Aorta (tissue), 5 donors: ENCODE measurements at regions not wholly inside any gene's neighbourhood (a gene's known extent, or its start where the extent isn't known, plus 50 kb on each side); places are given as distances from the start of the nearest gene placed in this dataset.

ENCODE experiments used
- ATAC-seq: fragments of 200-7000 bp; cut with Tn5 transposase; one replicate; pipeline ENCODE4 v1.9.1; 2022; ENCODE audit warnings: moderate library complexity; ENCODE audit not compliant: low FRiP score
- DNase-seq, 2 donors: peaks; one replicate each; pipeline ENCODE4 v3.0.0-alpha.2; 2020
- H3K27ac ChIP-seq, 2 donors: one replicate each; pipeline ENCODE4 v1.5.1; 2013; ENCODE audit warnings: low read length in 2 of 2, mild to moderate bottlenecking in 2 of 2, moderate library complexity in 2 of 2, control low read depth in 1 of 2, inconsistent platforms in 1 of 2, low read depth in 1 of 2
- H3K27me3 ChIP-seq, 2 donors: one replicate each; pipeline ENCODE4 v1.6.1; 2013; ENCODE audit warnings: control low read depth in 1 of 2, low read length in 1 of 2, mild to moderate bottlenecking in 1 of 2, moderate library complexity in 1 of 2; ENCODE audit not compliant: insufficient read depth in 2 of 2, control insufficient read depth in 1 of 2
- H3K36me3 ChIP-seq, 2 donors: one replicate each; pipeline ENCODE4 v1.6.1; 2013; ENCODE audit warnings: control low read depth in 1 of 2, low read length in 1 of 2, mild to moderate bottlenecking in 1 of 2; ENCODE audit not compliant: insufficient read depth in 2 of 2, control insufficient read depth in 1 of 2
- H3K4me1 ChIP-seq, 2 donors: one replicate each; pipeline ENCODE4 v1.6.1; 2013; ENCODE audit warnings: low read length in 2 of 2, control low read depth in 1 of 2, mild to moderate bottlenecking in 1 of 2, moderate library complexity in 1 of 2; ENCODE audit not compliant: insufficient read depth in 2 of 2, control insufficient read depth in 1 of 2
- H3K4me3 ChIP-seq, 2 donors: one replicate each; pipeline ENCODE4 v1.5.1; 2013; ENCODE audit warnings: low read length in 2 of 2, control low read depth in 1 of 2, mild to moderate bottlenecking in 1 of 2
- H3K9me3 ChIP-seq: one replicate; pipeline ENCODE4 v1.6.1; 2013; ENCODE audit warnings: mild to moderate bottlenecking, low read length; ENCODE audit not compliant: control insufficient read depth
- WGBS, 2 donors: extraction: QIAGEN DNeasy Blood & Tissue Kit; methylation state at CpG; one replicate each; pipeline ENCODE4 v1.1.7; 2013; 5-methylcytosine and 5-hydroxymethylcytosine counted together
- intact Hi-C, 2 donors: fragments of 100-400 bp; cut with DNase I; formaldehyde crosslinking; loops; one replicate each; pipeline versions ENCODE4 v1.14.2 to v1.15.0; 2022
- donor health status: healthy with polysubstance abuse.
- donor health status: Bipolar disorder and iron deficiency.
- donor health status: DM: no; HTN: no; CAD: no.
- donor health status: DM: no; HTN: no; CAD: no.
- donor health status: DM: yes; HTN: yes; CAD: no.

GRCh38 chr3:40631341-40631995 is 106.7 kb downstream of the ZNF621 start:
- no peak for DNase-seq
- Histone ChIP-seq H3K9me3 (peaks cover 8% of the 10 kb centered on the region), H3K27ac (no peak overlapping the region), H3K27me3 (no peaks in the 10 kb centered on the region), H3K4me3 (no peak overlapping the region), H3K4me1 (no peaks in the 10 kb centered on the region), H3K36me3 (no peaks in the 10 kb centered on the region)
- intact Hi-C loops, result no loop called here
- WGBS, 2 donors, result 69 to 79% methylated on average over 5 of the region's 5 CpGs
- no peak for ATAC-seq

- Histone ChIP-seq H3K27ac (no peak overlapping the region), H3K27me3 (no peaks in the 10 kb centered on the region), H3K9me3 (peaks cover 2% of the 10 kb centered on the region), H3K4me3 (no peak overlapping the region), H3K36me3 (no peaks in the 10 kb centered on the region), H3K4me1 (no peaks in the 10 kb centered on the region)
- intact Hi-C loops, result no loop called here
- ATAC-seq (no peak), DNase-seq (no peak)
- WGBS, 2 donors, result 71 to 74% methylated on average over 2 of the region's 2 CpGs
Measured at GRCh38 chr3:40637906-40638305, 113.1 kb downstream of the ZNF621 start.

GRCh38 chr3:40639006-40639405 is 114.2 kb downstream of the ZNF621 start:
- intact Hi-C loops, result no loop called here
- ATAC-seq (no peak), DNase-seq (no peak)
- H3K4me3 ChIP-seq, result no peak overlapping the region
- WGBS, 2 donors, result 97 to 100% methylated on average over 1 of the region's 1 CpG
- H3K9me3 ChIP-seq, result peaks cover 2% of the 10 kb centered on the region
- H3K27me3 ChIP-seq, result no peaks in the 10 kb centered on the region
- no peaks in the 10 kb centered on the region for H3K36me3 ChIP-seq
- no peak overlapping the region for H3K27ac ChIP-seq
- no peaks in the 10 kb centered on the region for H3K4me1 ChIP-seq

- intact Hi-C loops, result no loop called here
- Histone ChIP-seq H3K4me3 (no peak overlapping the region), H3K4me1 (no peaks in the 10 kb centered on the region), H3K36me3 (no peaks in the 10 kb centered on the region), H3K27me3 (no peaks in the 10 kb centered on the region), H3K9me3 (peaks cover 2% of the 10 kb centered on the region), H3K27ac (no peak overlapping the region)
- ATAC-seq, result no peak
- no peak for DNase-seq
- WGBS, 2 donors, result 45 to 48% methylated on average over 5 of the region's 5 CpGs
Measured at GRCh38 chr3:40642812-40643211, 118.1 kb downstream of the ZNF621 start.

- no peaks in the 10 kb centered on the region for H3K36me3 ChIP-seq
- intact Hi-C loops, result no loop called here
- ATAC-seq (no peak), DNase-seq (no peak)
- 68 to 84% methylated on average over 3 of the region's 3 CpGs for WGBS, 2 donors
- no peak overlapping the region for H3K27ac ChIP-seq
- H3K27me3 ChIP-seq, result no peaks in the 10 kb centered on the region
- no peaks in the 10 kb centered on the region for H3K4me1 ChIP-seq
- H3K4me3 ChIP-seq, result no peak overlapping the region
- peaks cover 2% of the 10 kb centered on the region for H3K9me3 ChIP-seq
Measured at GRCh38 chr3:40645883-40646282, 121.1 kb downstream of the ZNF621 start.

- intact Hi-C loops, result no loop called here
- Histone ChIP-seq H3K4me3 (no peak overlapping the region), H3K4me1 (no peaks in the 10 kb centered on the region), H3K27ac (no peak overlapping the region), H3K9me3 (no peaks in the 10 kb centered on the region), H3K27me3 (no peaks in the 10 kb centered on the region), H3K36me3 (no peaks in the 10 kb centered on the region)
- no peak for ATAC-seq
- DNase-seq, result no peak
- WGBS, 2 donors, result 92 to 94% methylated on average over 4 of the region's 4 CpGs
Measured at GRCh38 chr3:40649346-40649745, 124.6 kb downstream of the ZNF621 start.

GRCh38 chr3:40652072-40652471 is 127.3 kb downstream of the ZNF621 start:
- intact Hi-C loops, result no loop called here
- ATAC-seq (no peak), DNase-seq (no peak)
- Histone ChIP-seq H3K4me1 (no peaks in the 10 kb centered on the region), H3K27me3 (no peaks in the 10 kb centered on the region), H3K36me3 (no peaks in the 10 kb centered on the region), H3K27ac (no peak overlapping the region), H3K9me3 (peaks cover 1% of the 10 kb centered on the region), H3K4me3 (no peak overlapping the region)
- 93% methylated on average over 5 of the region's 5 CpGs for WGBS, 2 donors

GRCh38 chr3:40653001-40653400 is 128.2 kb downstream of the ZNF621 start:
- ATAC-seq (no peak), DNase-seq (no peak)
- no peak overlapping the region for H3K4me3 ChIP-seq
- peaks cover 1% of the 10 kb centered on the region for H3K9me3 ChIP-seq
- no peaks in the 10 kb centered on the region for H3K27me3 ChIP-seq
- no peak overlapping the region for H3K27ac ChIP-seq
- no peaks in the 10 kb centered on the region for H3K36me3 ChIP-seq
- no peaks in the 10 kb centered on the region for H3K4me1 ChIP-seq
- intact Hi-C loops, result no loop called here
- WGBS, 2 donors, result 20% methylated on average over 2 of the region's 2 CpGs

- Histone ChIP-seq H3K27ac (no peak overlapping the region), H3K9me3 (peaks cover 1% of the 10 kb centered on the region), H3K4me1 (no peaks in the 10 kb centered on the region), H3K27me3 (no peaks in the 10 kb centered on the region), H3K36me3 (no peaks in the 10 kb centered on the region), H3K4me3 (no peak overlapping the region)
- ATAC-seq (no peak), DNase-seq (no peak)
- 96 to 97% methylated on average over 3 of the region's 3 CpGs for WGBS, 2 donors
- intact Hi-C loops, result no loop called here
Measured at GRCh38 chr3:40653878-40654277, 129.1 kb downstream of the ZNF621 start.
